Loucy (cell line): ENCODE measurements at regions not wholly inside any gene's neighbourhood (a gene's known extent, or its start where the extent isn't known, plus 50 kb on each side); places are given as distances from the start of the nearest gene placed in this dataset.

Source experiments
- H2AFZ ChIP-seq: fragments of 200-600 bp; sonication (generic); 2 replicates; pipeline ENCODE4 v1.6.0; 2016; ENCODE audit warnings: antibody characterized with exemption, mild to moderate bottlenecking, low read length, moderate library complexity
- H3F3A ChIP-seq: fragments of 200-600 bp; 2 replicates; pipeline ENCODE4 v1.6.0; 2016; ENCODE audit warnings: antibody characterized with exemption, low read depth, mild to moderate bottlenecking
- H3K27me3 ChIP-seq: fragments of 200-600 bp; sonication (generic); 2 replicates; pipeline ENCODE4 v1.6.1; 2014; ENCODE audit warnings: low read length, mild to moderate bottlenecking; ENCODE audit not compliant: insufficient read depth, poor library complexity, severe bottlenecking
- H3K36me3 ChIP-seq: fragments of 200-600 bp; sonication (generic); 2 replicates; pipeline ENCODE4 v1.6.1; 2016; ENCODE audit warnings: low read length; ENCODE audit not compliant: insufficient read depth
- H3K4me1 ChIP-seq: fragments of 200-600 bp; sonication (generic); 2 replicates; pipeline ENCODE4 v1.5.1; 2014; ENCODE audit warnings: low read length, mild to moderate bottlenecking; ENCODE audit not compliant: insufficient read depth, poor library complexity, severe bottlenecking
- H3K4me2 ChIP-seq: fragments of 200-600 bp; sonication (generic); 2 replicates; pipeline ENCODE4 v1.6.0; 2014; ENCODE audit warnings: antibody characterized with exemption, low read length, low read depth, mild to moderate bottlenecking; ENCODE audit not compliant: poor library complexity, severe bottlenecking
- H3K4me3 ChIP-seq: fragments of 200-600 bp; sonication (generic); 2 replicates; pipeline ENCODE4 v1.5.1; 2014; ENCODE audit warnings: low read length, mild to moderate bottlenecking, mixed read lengths; ENCODE audit not compliant: poor library complexity, severe bottlenecking
- H3K79me2 ChIP-seq: fragments of 200-600 bp; sonication (generic); 2 replicates; pipeline ENCODE4 v1.6.1; 2014; ENCODE audit warnings: low read length; ENCODE audit not compliant: insufficient read depth
- H3K9ac ChIP-seq: fragments of 200-600 bp; sonication (generic); 2 replicates; pipeline ENCODE4 v1.6.0; 2014; ENCODE audit warnings: mild to moderate bottlenecking, low read depth, low read length, moderate library complexity; ENCODE audit not compliant: poor library complexity, severe bottlenecking
- H3K9me2 ChIP-seq: fragments of 200-600 bp; sonication (generic); replicated peaks from 2 replicates; pipeline ENCODE4 v1.6.1; 2016; ENCODE audit warnings: low read depth, low read length, mixed read lengths
- H3K9me3 ChIP-seq: fragments of 200-600 bp; sonication (generic); 2 replicates; pipeline ENCODE4 v1.6.1; 2014; ENCODE audit warnings: mild to moderate bottlenecking, antibody characterized with exemption, low read length, low read depth; ENCODE audit not compliant: insufficient read depth
- H4K20me1 ChIP-seq: fragments of 200-600 bp; sonication (generic); 2 replicates; pipeline ENCODE4 v1.6.0; 2014; ENCODE audit warnings: antibody characterized with exemption, low read length, mild to moderate bottlenecking; ENCODE audit not compliant: insufficient read depth, poor library complexity, severe bottlenecking
- EZH2phosphoT487 ChIP-seq: fragments of 200-600 bp; IDR thresholded peaks from 2 replicates; pipeline ENCODE4 v1.6.1; 2018; ENCODE audit warnings: antibody characterized with exemption, mild to moderate bottlenecking, moderate library complexity, borderline replicate concordance
- TF ChIP-seq, protein P1 (sequence below): fragments of 200-600 bp; sonication (generic); conservative IDR thresholded peaks from 2 replicates; pipeline ENCODE4 v1.5.1; 2014; ENCODE audit warnings: mild to moderate bottlenecking, antibody characterized with exemption, low read length

DNA sequence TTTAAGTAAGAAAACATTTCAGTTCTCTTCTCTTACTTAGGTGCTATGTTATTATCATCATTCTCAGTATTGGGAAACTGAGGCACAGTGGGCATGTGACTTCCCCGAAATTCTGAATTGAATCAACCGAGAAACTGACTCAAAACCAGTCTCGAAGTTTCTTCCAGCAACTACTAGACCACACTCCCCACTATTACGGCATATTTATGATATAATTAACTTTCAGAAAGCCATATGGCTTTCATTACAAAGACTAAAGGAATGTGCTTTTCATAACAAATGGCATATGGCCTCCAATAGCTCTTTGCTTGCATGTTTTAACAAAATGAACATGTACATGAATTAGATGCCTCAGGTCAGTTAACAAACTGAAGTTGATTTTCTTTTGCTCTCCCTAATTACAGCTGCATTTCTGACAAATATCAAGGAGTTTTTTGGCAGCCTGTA lies 182.9 kb upstream of the SLC38A2 start:
- H3K4me2 ChIP-seq, result no peak overlapping the region

DNA sequence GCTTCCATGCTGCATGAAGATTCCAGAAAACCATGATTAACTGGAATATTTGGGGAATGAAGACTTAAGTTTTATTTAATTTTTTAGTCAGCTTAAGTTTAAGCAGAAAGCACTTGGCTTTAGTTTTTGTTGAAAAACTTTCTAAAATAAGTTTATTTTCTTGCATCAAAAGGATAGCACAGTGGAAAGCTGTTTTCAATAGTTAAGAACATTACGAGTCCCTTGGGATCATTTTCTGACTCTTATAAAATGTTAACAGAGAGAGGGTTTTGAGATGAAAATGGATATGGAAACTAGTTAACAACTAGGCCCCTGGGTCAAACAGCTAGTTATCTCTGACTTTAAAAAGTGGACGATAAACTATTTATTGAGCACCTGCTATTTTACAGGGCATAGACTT lies 181.9 kb upstream of the SLC38A2 start:
- Histone ChIP-seq H3K4me2 (no peak overlapping the region), H3K9me3 (no peaks in the 10 kb centered on the region), H3K9me2 (no peaks in the 10 kb centered on the region), H3K79me2 (no peaks in the 10 kb centered on the region), H3K9ac (no peak overlapping the region), H4K20me1 (no peaks in the 10 kb centered on the region), H3K4me1 (peaks cover 12% of the 10 kb centered on the region), H3K36me3 (no peaks in the 10 kb centered on the region), H3K4me3 (no peak overlapping the region), H3F3A (no peaks in the 10 kb centered on the region), H2AFZ (no peak overlapping the region), H3K27me3 (no peaks in the 10 kb centered on the region)
- TF ChIP-seq, protein P1, sequence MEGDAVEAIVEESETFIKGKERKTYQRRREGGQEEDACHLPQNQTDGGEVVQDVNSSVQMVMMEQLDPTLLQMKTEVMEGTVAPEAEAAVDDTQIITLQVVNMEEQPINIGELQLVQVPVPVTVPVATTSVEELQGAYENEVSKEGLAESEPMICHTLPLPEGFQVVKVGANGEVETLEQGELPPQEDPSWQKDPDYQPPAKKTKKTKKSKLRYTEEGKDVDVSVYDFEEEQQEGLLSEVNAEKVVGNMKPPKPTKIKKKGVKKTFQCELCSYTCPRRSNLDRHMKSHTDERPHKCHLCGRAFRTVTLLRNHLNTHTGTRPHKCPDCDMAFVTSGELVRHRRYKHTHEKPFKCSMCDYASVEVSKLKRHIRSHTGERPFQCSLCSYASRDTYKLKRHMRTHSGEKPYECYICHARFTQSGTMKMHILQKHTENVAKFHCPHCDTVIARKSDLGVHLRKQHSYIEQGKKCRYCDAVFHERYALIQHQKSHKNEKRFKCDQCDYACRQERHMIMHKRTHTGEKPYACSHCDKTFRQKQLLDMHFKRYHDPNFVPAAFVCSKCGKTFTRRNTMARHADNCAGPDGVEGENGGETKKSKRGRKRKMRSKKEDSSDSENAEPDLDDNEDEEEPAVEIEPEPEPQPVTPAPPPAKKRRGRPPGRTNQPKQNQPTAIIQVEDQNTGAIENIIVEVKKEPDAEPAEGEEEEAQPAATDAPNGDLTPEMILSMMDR, result no peak
- TF ChIP-seq EZH2phosphoT487, result no peak

More for the DNA sequence above, 182.9 kb upstream of the SLC38A2 start:
- Histone ChIP-seq H3K36me3 (no peaks in the 10 kb centered on the region), H3K9ac (no peak overlapping the region), H3F3A (no peaks in the 10 kb centered on the region), H3K4me1 (peaks cover 7% of the 10 kb centered on the region), H4K20me1 (no peaks in the 10 kb centered on the region), H3K9me3 (no peaks in the 10 kb centered on the region), H3K9me2 (no peaks in the 10 kb centered on the region), H2AFZ (no peak overlapping the region), H3K79me2 (no peaks in the 10 kb centered on the region), H3K27me3 (no peaks in the 10 kb centered on the region), H3K4me3 (no peak overlapping the region)
- TF ChIP-seq, protein P1, result no peak
- TF ChIP-seq EZH2phosphoT487, result no peak

DNA sequence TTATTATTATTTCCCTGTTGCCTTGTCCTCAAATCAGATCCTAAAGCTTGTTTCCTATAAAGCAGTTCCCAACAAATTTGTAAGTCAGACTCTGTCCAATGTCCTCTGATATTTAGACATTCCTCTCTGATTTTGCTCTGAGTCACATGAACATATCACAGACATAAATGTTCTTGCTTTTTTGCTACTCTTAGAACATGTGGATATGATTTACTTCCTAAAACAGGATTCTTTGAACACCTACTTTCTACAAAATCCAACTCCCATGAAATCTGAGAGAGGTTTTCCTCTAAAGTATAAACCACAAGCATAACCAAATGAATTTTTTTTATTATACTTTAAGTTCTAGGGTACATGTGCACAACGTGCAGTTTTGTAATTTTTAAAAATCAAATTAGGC lies 181.3 kb upstream of the SLC38A2 start:
- no peaks in the 10 kb centered on the region for H3K9me3 ChIP-seq
- no peak overlapping the region for H2AFZ ChIP-seq
- H3K9me2 ChIP-seq, result no peaks in the 10 kb centered on the region
- peaks cover 15% of the 10 kb centered on the region for H3K4me1 ChIP-seq
- H3F3A ChIP-seq, result no peaks in the 10 kb centered on the region
- no peak overlapping the region for H3K9ac ChIP-seq
- no peaks in the 10 kb centered on the region for H3K36me3 ChIP-seq
- no peaks in the 10 kb centered on the region for H4K20me1 ChIP-seq
- no peaks in the 10 kb centered on the region for H3K79me2 ChIP-seq
- H3K27me3 ChIP-seq, result no peaks in the 10 kb centered on the region
- TF ChIP-seq, protein P1, result no peak
- no peak for TF ChIP-seq EZH2phosphoT487
- H3K4me3 ChIP-seq, result no peak overlapping the region
- no peak overlapping the region for H3K4me2 ChIP-seq
